ENCODE measurements at regions not wholly inside any gene's neighbourhood (a gene's known extent, or its start where the extent isn't known, plus 50 kb on each side); places are given as distances from the start of the nearest gene placed in this dataset.

GRCh38 chr12:46445093-46445492, 72.5 kb upstream of the SLC38A2 start:
- TF ChIP-seq HDGF (IDR thresholded peaks at IDR 0.05; ENCODE audit: borderline replicate concordance) (no peak), SP1 (IDR thresholded peaks at IDR 0.05) (no peak), L3MBTL2 (conservative IDR thresholded peaks at IDR 0.05) (no peak), FOXK2 (IDR thresholded peaks at IDR 0.05) (no peak), LEF1 (IDR thresholded peaks at IDR 0.05; ENCODE audit: borderline replicate concordance) (no peak), ARNT (IDR thresholded peaks at IDR 0.05) (no peak), CTBP1 (IDR thresholded peaks at IDR 0.05; ENCODE audit: borderline replicate concordance) (no peak), SUZ12 (IDR thresholded peaks at IDR 0.05) (no peak), FOXM1 (IDR thresholded peaks at IDR 0.05; ENCODE audit: borderline replicate concordance) (no peak), BHLHE40 (IDR thresholded peaks at IDR 0.05; ENCODE audit: borderline replicate concordance) (no peak), TARDBP (IDR thresholded peaks at IDR 0.05) (no peak), FOXA1 (IDR thresholded peaks at IDR 0.05) (no peak), ELF4 (IDR thresholded peaks at IDR 0.05) (no peak)

Data from HEK293T (cell line).